HG03460 (cell line): ENCODE measurements at regions not wholly inside any gene's neighbourhood (a gene's known extent, or its start where the extent isn't known, plus 50 kb on each side); places are given as distances from the start of the nearest gene placed in this dataset.

ENCODE experiments used
- ATAC-seq: cut with Tn5 transposase; IDR thresholded peaks from one replicate; pipeline ENCODE4 v1.9.1; 2021; ENCODE audit not compliant: unreplicated experiment

DNA sequence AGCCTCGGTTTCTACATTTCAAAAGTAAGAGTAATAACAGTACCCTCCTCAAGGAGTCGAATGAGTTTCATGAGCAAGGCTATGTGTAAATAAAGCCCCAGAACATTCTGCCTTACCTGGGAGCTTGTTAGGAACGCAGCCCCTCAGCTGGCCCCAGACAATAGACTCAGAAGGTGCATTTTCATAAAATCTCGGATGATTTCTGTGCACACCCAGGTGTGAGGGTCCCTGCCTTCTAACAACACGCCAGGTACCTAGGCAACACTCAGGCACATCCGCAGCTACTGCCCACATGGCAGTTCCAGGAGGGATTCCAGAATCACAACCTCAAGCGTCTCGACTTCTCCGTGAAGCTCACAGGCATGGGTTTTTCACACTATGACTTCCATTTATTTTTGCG lies 226.5 kb upstream of the CDH4 start:
- no peak for ATAC-seq

DNA sequence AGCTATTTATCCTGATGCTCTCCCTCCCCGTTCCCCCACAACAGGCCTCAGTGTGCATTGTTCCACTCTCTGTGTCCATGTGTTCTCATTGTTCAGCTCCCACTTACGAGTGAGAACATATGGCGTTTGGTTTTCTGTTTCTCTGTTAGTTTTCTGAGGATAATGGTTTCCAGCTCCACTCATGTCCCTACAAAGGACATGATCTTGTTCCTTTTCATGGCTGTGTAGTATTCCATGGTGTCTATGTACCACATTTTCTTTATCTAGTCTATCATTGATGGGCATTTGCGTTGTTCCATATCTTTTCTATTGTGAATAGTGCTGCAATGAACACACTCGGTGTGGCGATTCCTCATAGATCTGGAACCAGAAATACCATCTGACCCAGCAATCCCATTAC lies 225.9 kb upstream of the CDH4 start:
- no peak for ATAC-seq

DNA sequence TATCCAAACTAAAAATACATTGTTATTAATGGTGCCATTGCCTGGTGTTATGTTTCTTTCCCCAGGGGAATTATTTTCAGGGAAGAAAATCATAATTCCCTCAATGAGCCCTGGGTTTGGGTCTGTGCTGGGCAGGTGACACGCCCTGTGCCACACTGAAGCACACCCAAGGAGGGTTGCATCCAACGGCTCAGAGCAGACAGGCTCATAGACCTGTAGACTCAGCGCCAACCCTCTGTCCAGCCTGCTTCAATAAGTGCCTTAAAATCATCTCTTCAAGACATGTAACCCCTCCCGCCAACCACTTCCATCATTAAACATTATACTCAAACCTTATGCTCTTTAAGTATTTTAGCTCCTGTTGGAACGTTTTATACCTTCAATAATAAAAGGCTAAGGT lies 225.3 kb upstream of the CDH4 start:
- no peak for ATAC-seq

DNA sequence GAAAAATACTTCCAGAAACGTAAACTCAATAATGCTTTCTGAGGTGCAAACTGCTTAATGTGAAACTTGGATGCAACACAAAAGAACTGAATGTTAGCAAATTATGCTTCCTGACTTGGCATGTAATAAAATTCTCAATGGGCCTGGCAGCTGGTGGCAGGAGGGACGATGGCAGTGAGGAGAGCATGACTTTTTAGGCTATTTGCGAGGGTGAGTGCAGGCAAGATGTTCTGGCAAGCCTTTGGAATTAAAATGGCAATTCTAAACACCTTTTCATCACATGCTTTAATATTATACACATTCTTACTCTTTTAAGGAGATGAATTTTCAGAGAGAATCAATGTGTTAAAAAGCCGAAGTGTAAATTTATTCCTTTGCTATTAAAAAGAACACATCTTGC lies 224.8 kb upstream of the CDH4 start:
- ATAC-seq: no peak

DNA sequence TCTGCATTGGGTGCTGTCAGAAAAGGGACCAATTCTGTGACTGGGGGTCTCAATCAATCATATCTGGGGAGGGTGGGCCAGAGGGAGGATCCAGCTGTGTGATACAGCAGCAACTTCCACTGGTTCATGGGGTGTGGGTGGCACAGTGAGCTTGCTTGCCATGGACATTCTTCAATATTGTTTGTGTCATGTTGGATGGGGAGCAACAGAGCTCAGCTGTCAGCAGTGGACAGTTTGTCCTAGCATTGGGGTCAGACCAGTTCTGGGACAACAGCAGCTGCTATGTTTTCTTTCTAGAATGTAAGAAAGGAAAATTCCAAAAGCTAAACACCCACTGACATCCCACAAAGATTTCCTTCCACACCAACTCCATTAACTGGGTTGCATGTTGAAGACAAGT lies 221.9 kb upstream of the CDH4 start:
- ATAC-seq: no peak

DNA sequence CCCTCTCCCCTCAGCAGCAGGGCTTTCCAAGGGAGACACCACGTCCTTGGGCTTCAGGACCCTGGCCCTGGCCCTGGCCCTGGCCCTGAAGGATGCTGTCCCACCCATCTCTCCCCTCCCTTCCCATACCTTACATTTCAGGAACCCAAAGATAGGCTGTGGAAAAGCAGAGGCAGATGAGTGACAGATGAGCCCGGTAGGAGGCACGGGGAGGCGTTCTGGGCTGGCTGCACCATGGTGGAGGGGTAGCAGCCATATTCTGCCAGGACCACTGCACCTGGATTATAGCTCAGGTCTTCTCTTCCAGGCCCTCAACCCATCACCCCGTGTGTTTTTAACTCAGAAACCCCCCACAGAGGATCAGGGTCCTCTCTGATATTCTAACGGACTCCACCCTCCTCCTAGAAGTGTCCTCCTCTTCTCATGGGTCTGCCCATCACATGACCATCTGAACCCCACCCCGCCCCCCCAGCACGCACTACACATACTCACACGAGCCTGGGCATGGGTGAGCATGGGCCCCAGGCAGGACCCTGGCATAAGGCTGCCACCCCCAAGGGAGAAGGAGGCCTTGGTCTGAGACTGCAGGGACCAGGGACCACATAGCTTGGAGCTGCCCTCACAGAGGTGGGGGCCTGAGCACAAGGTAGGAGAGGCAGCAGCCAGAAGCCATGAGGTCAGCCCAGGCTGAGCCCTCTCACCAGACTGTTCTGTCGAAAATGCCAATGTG lies 220.8 kb upstream of the CDH4 start:
- ATAC-seq: no peak

DNA sequence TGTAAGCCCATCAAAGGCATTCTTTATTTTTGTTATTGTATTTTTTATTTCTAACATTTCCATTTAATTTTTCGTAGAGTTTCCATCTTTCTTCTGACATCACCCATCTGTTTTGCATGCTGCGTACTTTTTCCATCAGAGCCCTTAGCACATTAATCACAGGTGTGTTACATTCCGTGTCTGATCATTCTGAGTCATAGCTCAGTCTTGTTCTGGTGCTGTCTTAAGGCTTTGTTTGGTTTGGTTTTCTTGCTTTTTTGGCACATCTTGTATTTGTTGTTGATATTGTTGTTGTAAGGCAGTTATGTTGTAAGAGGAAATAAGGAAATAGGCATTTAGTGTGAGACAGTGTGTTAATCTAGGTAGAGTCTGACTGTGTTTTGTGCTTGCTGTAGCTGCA lies 214.6 kb upstream of the CDH4 start:
- ATAC-seq: no peak

DNA sequence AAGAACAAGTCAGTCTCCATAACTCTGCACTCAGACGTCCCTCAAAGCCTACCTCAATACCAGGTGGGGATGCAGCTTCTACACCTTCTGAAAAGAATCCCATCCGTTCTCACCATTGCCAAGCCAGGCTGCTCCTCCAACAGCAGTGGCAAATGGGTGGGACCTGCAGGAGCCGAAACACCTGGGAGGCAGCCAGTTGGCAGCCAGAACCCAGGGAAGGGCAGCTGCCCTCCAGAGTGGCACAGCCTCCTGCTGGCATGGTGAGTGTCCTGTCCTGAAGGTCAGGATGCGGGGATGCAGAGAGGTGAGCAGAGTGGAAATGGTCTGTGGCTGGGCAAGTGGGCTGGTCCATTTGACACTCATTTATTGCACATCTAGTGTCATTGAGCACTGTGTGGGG lies 210.6 kb upstream of the CDH4 start:
- ATAC-seq: no peak

DNA sequence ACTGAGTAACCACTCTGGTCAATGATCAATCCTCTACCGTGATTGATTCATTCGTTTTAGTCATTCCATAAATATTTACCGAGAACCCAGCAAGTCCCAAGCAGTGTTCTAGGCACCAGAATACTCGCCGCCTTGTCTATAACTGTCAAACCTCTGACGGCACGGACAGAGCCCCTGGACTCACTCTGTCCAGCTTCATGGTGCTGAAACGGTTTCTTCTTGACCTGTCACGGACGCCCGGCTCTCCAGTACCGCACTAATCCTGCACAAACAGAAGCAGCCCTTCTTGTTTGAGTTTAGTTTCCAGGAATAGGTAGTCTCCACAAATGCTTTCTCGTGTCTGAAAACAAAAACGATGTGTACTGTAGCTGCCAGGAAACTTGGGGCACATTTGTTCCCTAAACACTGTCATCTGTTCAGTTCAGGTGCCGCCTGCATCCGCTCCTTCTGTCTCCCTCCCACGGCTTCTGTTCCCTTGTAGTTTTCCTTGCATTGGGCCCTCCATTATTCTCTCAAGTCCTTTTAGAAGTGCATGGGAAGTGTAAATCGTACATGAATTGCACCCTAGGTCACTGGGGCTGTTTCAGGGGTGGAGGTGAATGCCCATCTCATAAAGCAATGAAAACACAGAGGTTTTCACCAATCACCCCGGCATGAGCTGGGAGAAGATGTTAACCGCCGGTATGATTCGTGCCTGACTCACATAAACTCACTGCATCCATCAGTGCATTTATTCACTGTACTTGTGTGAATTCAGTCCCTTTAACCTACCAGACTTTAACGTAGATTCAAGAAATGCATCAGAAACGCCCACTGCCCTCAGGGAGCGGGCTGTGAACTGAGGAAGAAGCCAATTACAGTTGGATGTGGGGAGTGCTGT lies 209.3 kb upstream of the CDH4 start:
- no peak for ATAC-seq

DNA sequence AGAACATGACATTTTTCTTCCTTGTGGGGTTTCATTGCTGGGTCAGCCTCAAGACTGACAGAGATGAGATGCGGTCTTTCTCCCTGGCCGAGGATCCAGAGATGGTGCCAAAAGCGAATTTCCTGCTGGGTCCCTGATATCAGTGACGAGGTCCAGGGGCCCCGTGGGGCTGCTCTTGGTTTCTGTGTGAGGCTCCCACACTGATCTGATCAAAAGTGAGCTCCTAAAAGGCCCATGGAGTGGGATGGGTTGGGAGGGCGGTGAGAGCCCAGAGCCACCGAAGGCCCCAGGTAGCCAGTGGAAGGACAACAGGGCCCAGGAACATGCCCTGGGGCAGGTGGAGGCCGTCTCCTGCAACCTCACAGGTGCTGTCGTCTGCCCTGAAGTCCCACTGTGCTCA lies 208.4 kb upstream of the CDH4 start:
- ATAC-seq: no peak

DNA sequence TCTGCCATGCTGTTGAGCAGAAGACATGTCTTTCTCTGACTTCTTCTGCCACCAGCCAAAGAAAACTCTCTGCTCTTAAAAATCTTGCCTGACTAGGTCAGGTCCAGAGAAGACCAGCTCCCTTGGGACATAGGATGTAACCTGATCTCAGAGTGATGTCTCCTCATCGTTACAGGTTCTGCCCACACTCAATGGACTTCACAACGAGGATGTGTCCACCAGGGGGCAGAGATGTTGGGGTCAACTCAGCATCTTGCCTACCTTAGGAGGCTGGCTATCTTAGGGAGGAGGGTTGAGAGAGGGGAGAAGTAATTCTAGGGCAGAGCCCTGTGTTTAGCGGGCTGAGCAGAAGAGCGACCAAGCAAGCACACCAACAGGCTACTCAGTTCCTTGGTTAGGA lies 207.6 kb upstream of the CDH4 start:
- no peak for ATAC-seq

DNA sequence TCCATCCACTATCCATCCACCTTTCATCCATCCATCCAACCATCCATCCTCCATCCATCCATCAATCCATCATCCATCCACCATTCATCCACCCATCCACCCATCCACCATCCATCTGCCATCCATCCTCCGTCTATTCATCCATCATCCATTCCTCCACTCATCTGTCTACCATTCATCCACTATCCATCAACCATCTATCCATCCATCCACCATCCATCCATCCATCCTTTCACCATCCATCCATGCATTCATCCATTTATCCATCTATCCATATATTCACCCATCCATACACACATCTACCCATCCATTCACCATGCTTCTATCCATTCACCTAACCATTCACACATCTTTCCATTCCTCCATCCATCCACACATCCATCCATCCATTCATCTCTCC lies 207.0 kb upstream of the CDH4 start:
- no peak for ATAC-seq

DNA sequence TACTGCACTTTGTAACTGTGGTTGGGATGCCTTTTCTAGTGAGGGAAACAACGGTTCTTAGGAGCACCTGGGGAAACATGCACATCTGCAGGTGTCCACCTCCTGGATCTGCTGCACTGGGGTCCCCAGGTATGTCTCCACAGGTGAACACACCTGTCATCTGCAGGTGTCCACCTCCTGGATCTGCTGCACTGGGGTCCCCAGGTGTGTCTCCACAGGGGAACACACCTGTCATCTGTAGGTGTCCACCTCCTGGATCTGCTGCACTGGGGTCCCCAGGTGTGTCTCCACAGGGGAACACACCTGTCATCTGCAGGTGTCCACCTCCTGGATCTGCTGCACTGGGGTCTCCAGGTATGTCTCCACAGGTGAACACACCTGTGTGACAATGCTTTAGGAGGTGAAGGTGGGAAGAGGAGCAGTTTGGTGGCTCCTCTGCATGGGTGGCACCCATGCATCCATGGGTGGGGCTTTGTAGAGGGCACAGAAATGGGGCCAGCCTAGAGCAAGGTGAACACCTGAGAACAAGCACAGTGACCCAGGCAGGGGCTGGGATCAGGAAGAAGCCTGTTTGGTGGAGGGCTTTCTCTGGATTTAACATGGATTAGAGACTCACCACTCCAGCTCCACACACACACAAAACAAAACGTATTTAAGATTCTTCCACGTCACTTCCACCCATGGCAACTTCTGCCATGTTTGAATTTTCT lies 206.0 kb upstream of the CDH4 start:
- no peak for ATAC-seq

DNA sequence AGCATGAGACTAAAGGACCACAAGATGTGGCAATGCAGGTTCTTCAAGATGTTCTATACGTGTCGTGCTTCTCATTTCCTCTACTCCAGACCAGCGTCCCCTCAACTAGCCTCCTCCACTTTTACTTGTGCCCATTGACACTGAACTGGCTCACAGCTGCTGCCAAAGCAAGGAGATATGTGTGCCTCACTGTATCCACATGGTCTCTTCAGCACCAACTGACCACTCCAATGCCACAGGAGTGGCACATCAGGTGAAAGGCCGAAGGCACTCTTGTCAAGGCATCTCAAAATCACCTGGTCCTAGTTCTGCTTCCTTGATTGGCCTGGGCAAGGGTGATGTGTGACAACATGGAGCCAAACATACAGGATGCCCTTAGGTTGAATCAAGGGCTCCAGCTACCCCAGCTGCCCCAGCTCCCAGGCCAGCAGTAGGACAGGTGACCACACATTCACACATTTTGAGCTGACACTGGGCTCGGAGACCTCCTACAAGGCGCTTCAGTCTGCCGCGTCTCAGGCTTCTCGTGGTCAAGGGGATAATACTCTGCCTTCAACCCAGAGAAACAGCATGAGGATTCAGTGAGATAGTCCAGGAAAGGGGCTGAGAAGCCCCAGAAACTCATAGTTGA lies 205.2 kb upstream of the CDH4 start:
- no peak for ATAC-seq

DNA sequence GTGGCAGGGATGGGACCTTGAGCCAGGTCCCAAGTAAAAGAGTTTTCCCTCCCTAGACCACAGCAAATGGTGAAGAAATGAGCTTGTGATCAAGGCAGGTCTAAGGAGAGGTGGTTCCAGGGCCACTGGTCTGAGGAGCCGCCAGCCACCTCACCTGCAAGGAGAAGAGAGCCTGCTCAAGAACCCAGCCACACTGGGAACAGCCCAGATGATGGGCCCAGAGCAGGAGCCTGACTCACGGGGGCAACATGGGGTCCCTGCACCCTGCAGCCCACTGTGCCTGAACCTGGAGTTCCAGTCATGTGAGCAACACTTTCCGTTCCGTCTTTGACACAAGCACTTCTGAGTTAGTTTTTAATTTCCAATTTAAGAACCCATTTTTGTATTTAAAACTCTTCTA lies 204.5 kb upstream of the CDH4 start:
- no peak for ATAC-seq

DNA sequence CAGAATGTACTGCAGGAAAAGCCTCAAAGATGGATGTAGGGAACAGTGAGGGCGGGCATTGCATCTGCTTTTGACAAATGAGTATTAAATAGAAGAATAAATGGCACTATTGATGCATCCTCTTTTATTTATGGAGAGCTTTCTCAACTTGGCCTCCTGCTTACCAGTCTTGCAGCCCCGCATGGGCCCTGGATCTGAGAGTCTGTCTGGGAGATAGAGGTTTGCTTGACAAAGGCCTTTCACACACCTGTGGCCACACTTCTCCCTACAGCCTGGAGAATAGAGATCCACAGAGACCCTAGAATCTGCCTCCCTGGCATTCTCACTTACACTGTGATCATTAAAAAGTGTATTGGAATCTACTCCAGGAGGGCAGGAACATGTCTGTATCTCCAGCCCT lies 203.8 kb upstream of the CDH4 start:
- no peak for ATAC-seq

DNA sequence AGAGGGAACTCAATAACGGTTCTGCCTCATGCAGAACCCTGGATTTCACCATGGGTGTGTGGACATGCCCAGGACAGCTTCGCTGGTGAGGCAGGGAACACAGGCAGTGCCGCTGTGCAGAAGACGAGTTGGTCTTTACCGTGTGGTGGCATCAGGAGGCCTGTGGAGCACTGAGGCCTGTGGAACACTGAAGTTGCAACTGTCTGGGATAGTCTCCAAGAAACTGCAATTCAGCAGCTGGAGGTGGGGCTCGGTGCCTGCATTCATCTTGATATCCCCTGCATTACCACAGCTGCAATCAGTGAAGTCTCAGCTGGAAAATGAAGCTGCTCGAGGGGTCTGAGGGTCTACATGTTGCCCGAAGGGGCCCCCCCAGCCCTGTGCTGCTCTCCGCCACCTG lies 202.4 kb upstream of the CDH4 start:
- no peak for ATAC-seq

DNA sequence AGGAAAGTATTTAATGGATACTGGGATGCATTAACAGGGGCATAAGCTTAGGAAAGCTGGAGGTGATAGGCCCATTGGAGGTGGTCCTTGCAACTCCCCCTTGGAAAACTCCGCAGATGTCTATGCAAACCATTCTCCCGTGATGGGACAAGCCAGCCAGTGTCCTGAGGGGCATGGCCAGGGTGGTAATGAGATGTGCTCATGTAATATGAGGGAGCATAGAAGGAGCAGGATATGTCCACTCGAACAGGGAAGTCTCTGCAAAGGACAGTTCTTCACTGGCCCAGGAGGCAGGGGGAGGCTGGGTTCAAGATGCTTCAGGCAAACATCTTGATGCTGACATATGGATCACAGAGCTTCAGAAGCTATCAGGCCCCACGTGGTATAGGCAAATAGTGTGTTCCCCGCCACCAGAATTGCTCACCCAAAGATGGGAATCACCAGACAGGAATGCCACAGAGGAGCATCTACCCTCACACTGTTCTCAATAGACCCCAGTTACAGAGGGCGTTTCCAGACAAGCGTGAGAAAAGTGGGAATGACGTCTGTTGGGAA lies 201.6 kb upstream of the CDH4 start:
- ATAC-seq: no peak

DNA sequence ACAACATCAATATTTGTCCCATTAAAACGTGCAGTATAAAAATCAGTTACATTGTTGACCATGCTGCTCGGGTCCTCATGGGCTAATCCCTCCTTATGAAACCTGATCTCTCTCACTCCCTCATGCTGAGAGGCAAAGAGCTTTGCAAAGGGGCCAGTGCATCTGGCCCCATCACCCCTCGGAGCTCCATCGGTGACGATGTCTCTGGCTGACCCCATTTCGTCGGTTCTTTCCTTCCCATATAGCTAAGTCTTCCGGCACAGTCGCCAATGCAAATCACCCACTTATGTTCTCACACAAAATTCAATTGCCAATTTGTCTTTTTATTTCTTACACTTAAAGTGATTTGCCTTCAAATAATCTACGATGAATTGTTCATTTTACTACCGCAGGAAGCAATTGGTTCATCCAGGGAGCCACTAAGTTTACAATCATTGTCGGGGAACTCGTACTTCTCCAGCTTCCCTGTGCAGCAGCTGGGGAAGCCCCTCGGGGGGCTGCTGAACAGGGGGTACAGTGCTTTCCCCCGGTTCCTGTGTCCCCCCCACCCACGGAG lies 199.8 kb upstream of the CDH4 start:
- ATAC-seq: no peak

DNA sequence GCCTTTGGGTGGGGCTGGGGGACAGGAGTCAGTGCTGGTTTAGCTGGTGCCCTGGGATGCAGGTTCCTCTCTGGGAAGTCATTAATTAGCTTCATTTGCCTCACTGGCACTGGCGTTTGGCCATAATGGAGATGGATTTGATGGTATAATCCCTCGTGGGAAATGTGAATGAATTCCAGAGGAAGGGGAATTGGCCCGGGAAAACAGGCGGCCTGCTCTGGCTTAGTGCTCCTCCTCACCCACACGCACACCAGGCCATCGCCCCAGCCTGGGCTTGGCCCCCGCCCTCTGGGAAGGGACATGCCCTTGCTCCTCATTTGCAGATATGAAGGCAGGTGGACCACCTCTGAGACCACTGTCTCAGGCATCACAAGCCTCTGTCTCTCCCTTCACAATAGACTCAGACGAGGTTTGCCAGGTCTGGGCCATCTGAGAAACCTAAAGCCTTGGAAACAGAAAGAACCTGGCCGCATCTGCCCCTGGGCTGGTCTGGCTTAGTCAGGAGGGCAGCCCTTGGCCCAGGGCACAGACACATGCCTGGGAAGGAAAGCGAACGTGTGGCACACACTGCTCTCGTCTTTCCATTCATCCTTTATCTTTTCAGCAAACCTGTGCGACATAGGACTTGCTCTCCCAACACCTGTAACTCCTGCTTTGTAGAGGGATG lies 199.2 kb upstream of the CDH4 start:
- ATAC-seq: no peak
